GM19240 (cell line): ENCODE measurements at regions not wholly inside any gene's neighbourhood (a gene's known extent, or its start where the extent isn't known, plus 50 kb on each side); places are given as distances from the start of the nearest gene placed in this dataset.

Experiments
- DNase-seq: peaks from one replicate; pipeline ENCODE4 v3.0.0; 2011; ENCODE audit warnings: low spot score; ENCODE audit not compliant: insufficient read length

GRCh38 chr12:85676816-85677749 lies 159.1 kb downstream of the RASSF9 start:
- no peak for DNase-seq

GRCh38 chr12:85679296-85679695 lies 156.9 kb downstream of the RASSF9 start:
- no peak for DNase-seq

DNA sequence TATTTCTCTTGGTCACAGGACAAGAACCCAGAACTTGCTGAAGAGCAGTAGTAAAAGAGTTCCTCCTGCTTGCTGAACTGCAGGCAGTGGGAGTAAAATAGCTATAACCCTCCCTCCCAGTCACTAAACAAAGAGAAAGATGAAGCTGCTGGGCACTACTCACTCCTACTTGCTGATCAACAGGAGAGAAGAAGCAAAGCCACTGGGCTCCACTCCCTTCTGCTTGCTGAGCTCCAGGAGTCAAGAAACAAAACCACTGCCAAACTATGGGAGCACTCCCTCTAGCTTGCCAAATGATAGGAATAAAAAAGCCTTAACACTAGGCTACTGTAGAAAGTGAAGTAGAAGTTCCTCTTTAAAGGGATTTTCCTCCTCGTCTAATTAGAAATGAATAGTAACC lies 155.3 kb downstream of the RASSF9 start:
- no peak for DNase-seq

DNA sequence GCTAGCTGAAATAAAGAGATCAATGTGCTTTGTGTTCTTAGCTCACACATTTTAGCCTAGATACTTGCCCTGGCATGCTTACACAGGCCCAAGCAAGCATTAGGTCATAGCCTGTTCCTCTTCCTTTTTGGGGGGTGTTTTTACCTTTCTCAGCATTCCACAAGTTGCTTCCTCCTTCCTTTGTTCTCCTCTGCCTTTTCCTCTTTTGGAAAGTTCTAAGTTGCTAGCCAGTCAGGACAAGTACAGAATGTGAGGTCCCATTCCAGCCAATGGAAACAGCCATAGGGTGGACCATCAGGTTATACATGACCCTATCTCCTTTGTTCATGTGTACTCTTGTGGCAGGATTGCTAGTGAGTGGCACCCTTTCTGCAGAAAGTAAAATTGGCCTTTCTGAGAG lies 154.9 kb downstream of the RASSF9 start:
- DNase-seq, result no peak

- no peak for DNase-seq
Measured at GRCh38 chr12:85683051-85683450, 153.2 kb downstream of the RASSF9 start.

- no peak for DNase-seq
Measured at GRCh38 chr12:85688837-85689236, 147.4 kb downstream of the RASSF9 start.

DNA sequence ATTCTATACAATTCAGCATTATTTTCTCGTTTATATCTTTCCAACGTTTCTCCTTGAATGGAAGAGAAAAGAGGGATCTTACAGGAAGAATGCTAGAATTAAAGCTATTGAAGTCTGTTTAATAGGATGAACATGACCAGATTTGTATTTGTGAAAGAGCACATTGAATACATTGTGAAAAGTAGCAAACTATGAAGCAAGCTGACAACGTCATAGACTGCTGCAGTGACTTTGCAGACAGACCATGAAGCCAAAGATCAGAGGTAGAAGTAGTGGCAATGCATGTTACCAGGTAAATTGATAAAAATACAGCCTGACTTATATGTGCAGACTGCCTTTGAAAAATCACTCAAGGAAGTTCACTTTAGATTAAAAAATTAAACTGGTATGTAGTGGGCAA lies 146.1 kb downstream of the RASSF9 start:
- no peak for DNase-seq

DNA sequence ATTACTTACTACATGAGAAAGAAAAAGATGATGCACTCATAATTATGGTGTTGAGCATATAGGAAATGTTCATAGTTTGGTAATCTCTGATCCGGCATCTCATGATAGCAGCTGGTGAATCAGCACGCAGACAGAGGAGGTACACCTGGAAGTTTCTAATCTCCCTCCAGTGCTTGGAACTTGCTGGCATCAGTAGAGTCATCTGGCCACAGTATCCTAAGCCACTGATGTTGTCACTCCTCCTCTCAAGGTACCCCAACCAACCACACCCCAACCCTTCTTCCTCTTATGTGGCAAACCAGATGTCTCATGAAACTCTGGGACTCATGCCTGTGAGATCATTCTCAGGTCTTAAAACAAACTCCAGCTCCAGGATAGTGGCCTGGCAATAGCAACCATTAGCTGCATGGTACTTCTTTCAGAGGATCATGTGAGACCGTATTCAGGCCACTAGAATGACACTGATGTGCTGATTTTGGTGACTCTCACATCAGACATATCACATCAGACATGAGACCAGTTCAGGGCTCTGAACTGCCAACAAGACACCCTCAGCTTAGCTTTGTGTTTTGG lies 143.0 kb downstream of the RASSF9 start:
- no peak for DNase-seq

- DNase-seq, result no peak
Measured at GRCh38 chr12:85695097-85695715, 141.0 kb downstream of the RASSF9 start.

DNA sequence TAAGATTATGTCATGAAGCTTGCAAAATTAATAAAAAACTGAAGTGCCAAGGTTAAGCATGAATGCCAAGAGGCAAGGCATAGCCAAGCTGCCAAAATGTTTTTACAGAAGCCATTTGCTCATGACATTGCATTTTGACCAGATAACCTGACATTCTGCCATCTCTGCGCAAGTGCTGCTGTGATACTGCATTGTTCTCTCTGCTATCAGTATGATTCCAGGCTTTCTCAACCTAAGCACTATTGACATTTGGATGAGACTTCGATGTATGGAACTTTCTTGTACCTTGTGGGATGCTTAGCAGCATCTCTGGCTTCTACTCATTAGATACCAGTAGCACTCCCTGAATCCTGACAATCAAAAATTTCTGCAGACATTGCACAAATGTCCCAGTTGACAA lies 139.2 kb downstream of the RASSF9 start:
- DNase-seq, result no peak

DNA sequence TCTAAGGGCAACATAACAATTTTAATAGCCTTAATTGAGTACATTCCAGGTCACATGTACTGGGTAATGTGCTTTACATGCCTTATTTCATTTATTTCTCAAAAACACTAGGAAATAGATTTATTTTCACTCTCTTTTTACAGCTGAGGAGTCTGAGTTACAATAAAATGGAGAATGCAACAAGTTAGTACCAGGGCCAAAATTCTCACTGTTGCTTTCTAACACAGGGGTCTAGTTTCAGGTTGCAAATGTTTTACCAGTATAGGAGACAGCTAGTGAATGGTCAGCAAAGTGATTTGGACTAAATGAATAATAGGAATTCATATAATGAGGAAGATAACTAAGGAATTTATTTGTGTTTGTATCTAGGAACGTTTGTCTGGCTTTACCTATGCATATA lies 137.3 kb downstream of the RASSF9 start:
- DNase-seq, result no peak

- no peak for DNase-seq
Measured at GRCh38 chr12:85708775-85709174, 127.4 kb downstream of the RASSF9 start.

GRCh38 chr12:85711735-85712390 lies 124.3 kb downstream of the RASSF9 start:
- no peak for DNase-seq

DNA sequence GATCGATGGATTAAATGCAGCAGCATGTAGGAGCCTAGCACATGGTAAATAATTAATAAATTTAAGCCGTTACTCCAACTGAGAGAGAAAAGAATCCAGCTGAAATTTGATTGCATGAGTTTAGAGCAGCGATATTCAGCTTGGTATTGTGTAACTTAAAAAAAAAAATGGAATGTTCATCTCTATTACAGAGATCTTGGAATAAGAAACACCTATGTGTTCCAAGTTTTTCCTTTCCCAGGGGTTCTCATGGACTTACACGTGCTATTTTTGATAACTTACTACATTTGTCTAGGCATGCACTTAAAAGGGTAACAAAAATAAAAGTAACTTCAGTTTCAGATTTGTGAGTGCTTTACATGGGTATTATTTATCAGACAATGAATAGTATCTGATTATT lies 122.8 kb downstream of the RASSF9 start:
- DNase-seq, result no peak

GRCh38 chr12:85714425-85714824 lies 121.8 kb downstream of the RASSF9 start:
- DNase-seq, result no peak

GRCh38 chr12:85720308-85721033 lies 115.7 kb downstream of the RASSF9 start:
- DNase-seq, result no peak

DNA sequence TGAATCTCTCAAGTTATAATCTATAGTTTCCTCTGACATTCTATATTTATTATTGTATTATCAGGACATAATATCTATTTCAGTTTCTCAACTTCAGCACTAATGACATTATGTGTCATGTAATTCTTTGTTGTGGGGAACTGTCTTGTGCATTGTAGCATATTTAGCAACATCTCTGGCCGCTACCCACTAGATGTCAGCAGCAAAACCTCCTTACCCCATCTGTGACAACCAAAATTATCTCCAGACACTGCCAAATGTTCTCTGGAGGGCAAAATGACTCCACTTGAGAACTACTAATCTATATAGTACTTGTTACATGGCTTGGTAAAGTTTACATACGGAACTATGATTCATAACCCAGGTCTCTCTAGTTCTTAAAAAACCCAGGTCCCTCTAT lies 110.2 kb downstream of the RASSF9 start:
- DNase-seq, result no peak

DNA sequence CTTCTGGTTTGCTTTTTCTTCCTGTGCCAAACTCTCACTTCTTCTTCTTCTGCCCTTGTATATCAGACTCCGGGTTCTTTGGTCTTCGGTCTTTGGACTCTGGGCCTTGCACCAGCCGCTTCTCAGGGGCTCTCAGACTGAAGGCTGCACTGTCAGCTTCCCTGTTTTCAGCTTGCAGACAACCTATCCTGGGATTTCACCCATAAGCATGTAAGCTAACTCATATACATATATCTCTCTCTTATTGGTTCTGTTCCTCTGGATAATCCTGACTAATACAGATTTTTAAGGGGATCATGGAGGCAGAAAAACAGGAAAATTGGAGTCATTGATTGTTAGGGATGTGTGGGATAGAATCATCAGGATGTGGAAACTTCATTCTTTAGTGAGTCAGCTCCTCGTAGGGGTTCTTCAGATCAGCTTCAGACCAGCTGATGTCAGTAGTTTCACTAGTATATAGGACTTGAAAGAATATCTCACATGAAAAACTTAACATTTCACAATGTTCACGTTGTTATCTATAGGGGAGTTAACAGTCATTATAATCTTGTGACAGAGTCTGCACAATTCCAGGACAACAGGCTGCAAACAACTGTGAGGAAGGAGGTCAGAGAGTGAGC lies 102.9 kb downstream of the RASSF9 start:
- no peak for DNase-seq

DNA sequence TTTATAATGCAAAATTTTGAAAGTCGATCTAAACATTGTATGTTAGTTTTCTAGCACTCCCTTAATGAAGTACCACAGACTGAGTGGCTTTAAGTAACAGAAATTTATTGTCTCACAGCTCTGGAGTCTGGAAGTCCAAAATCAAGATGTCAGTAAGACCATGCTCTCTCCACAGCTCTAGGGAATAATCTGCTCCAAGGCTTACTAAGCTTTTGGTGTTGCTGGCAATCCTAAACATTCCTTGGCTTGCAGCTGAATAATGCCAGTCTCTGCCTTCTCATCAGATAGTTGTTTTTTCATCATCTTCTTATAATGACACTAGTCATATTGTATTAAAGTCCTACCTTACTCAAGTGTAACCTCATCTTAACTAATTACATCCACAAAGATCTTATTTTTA lies 102.2 kb downstream of the RASSF9 start:
- DNase-seq, result no peak

DNA sequence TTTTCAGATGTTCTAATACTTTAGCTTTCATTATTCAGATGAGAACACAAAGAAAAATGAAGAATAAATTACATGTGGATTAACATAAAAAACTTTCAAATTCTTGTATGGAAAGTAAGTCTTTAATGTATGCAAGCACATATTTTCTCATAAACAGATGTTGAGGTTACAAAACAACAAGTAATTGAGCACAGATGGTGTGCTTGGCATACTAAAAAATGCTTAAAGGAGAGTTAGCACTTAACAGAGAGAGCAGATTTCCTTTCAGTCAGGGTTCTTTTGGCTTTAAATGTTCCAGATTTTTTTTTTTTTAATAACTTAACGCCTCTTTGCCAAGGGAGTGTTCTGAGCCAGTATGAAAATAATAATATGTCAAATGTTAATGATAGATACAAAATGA lies 96.0 kb downstream of the RASSF9 start:
- DNase-seq, result no peak

GRCh38 chr12:85741046-85741445 lies 95.2 kb downstream of the RASSF9 start:
- DNase-seq, result no peak
